Body of pancreas (tissue), 4 donors: ENCODE measurements at regions not wholly inside any gene's neighbourhood (a gene's known extent, or its start where the extent isn't known, plus 50 kb on each side); places are given as distances from the start of the nearest gene placed in this dataset.

Source experiments
- ATAC-seq: fragments of 150-250 bp; one replicate; pipeline ENCODE4 v1.9.1; 2016
- DNase-seq, 4 donors: peaks; one replicate each; pipeline ENCODE4 v3.0.0-alpha.2; 2019
- H3K27ac ChIP-seq, 4 donors: fragments of 200-600 bp; sonication (generic); 1 replicate in 3 of 4; 2 replicates in 1 of 4; pipeline versions ENCODE4 v1.5.1 to v1.6.1; 2016 to 2019; ENCODE audit warnings: mild to moderate bottlenecking in 1 of 4, mixed read lengths in 1 of 4, moderate library complexity in 1 of 4
- H3K27me3 ChIP-seq, 2 donors: fragments of 200-600 bp; sonication (generic); one replicate each; pipeline ENCODE4 v1.6.0; 2016; ENCODE audit warnings: mild to moderate bottlenecking in 1 of 2
- H3K36me3 ChIP-seq, 2 donors: fragments of 200-600 bp; sonication (generic); replicated peaks in 1 of 2; 2 replicates each; pipeline ENCODE4 v1.5.1; 2016; ENCODE audit warnings: low read depth in 2 of 2; ENCODE audit not compliant: insufficient read depth in 1 of 2
- H3K4me1 ChIP-seq: fragments of 200-600 bp; sonication (generic); one replicate; pipeline ENCODE4 v1.6.0; 2016
- H3K4me3 ChIP-seq, 2 donors: fragments of 200-600 bp; sonication (generic); 1 replicate in 1 of 2; 2 replicates in 1 of 2; pipeline ENCODE4 v1.5.1; 2016 to 2019
- H3K9me3 ChIP-seq, 3 donors: fragments of 200-600 bp; sonication (generic); 1 replicate in 2 of 3; 2 replicates in 1 of 3; pipeline ENCODE4 v1.5.1; 2016
- POLR2A ChIP-seq, 3 donors: fragments of 450-650 bp; IDR thresholded peaks; one replicate each; pipeline ENCODE4 v1.6.1; 2016; ENCODE audit warnings: antibody characterized with exemption in 3 of 3, mild to moderate bottlenecking in 2 of 3
- WGBS, 2 donors: methylation state at CpG; one replicate each; pipeline ENCODE4 v1.1.5; 2017; 5-methylcytosine and 5-hydroxymethylcytosine counted together
- intact Hi-C: fragments of 100-400 bp; cut with DNase I; formaldehyde crosslinking; loops from one replicate; pipeline ENCODE4 v1.15.1; 2023
- TF ChIP-seq, protein P1 (sequence below), 7 experiments: fragments of 450-650 bp in 4 of 7; fragments of 200-600 bp in 3 of 7; sonication (generic) in 3 of 7; IDR thresholded peaks; one replicate each; pipeline ENCODE4 v1.5.1; 2016 to 2019; ENCODE audit warnings: antibody characterized with exemption in 7 of 7

DNA sequence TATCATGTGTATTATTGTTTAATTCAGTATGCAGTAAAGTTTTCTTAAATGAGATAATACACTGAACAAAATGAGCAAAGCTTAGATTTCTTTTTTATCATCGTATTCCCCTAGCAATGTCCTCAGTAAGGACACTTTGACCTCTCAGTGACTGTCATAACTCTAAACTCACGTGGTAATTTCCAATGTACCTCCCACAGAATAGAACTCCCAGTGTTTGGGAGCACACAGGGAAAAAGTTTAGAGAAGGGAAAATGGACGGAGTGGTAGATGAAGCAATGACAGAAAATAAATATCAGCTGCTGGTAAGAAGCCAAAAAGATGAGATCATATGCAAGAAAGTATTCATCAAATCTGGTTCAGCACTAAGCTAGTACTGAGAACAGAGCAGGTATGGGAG, 758.6 kb upstream of the KCND2 start:
- H3K9me3 ChIP-seq: no peaks in the 10 kb centered on the region
- no peaks in the 10 kb centered on the region for H3K27me3 ChIP-seq
- no peaks in the 10 kb centered on the region for H3K36me3 ChIP-seq
- ATAC-seq: no peak
- intact Hi-C loops: no loop called here
- no peak overlapping the region for H3K4me3 ChIP-seq
- no peak for DNase-seq
- WGBS, 2 donors: 35% methylated on average over 3 of the region's 3 CpGs
- TF ChIP-seq POLR2A (IDR thresholded peaks at IDR 0.05): no peak
- TF ChIP-seq, protein P1, sequence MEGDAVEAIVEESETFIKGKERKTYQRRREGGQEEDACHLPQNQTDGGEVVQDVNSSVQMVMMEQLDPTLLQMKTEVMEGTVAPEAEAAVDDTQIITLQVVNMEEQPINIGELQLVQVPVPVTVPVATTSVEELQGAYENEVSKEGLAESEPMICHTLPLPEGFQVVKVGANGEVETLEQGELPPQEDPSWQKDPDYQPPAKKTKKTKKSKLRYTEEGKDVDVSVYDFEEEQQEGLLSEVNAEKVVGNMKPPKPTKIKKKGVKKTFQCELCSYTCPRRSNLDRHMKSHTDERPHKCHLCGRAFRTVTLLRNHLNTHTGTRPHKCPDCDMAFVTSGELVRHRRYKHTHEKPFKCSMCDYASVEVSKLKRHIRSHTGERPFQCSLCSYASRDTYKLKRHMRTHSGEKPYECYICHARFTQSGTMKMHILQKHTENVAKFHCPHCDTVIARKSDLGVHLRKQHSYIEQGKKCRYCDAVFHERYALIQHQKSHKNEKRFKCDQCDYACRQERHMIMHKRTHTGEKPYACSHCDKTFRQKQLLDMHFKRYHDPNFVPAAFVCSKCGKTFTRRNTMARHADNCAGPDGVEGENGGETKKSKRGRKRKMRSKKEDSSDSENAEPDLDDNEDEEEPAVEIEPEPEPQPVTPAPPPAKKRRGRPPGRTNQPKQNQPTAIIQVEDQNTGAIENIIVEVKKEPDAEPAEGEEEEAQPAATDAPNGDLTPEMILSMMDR (IDR thresholded peaks at IDR 0.05): no peak
- H3K27ac ChIP-seq: no peak overlapping the region
- H3K4me1 ChIP-seq: no peaks in the 10 kb centered on the region

DNA sequence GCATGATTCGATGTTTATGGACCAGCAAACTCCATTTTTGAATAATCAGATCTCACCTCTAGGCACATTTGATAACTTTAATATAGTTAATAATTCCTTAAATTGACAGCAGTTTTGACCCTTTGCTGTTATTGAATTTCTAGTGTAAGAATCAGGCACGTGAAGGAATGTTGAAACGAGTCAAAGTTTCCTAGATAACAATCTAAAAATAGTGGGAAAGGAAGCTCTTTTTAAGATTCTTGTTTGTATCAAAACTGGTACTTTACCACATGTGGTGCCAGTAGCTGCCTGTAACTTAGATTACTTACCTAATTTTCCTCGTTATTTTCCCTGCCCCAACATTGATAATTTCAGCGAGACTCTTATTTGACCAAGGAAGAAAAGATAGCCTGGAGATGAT, 757.8 kb upstream of the KCND2 start:
- Histone ChIP-seq H3K27me3 (no peaks in the 10 kb centered on the region), H3K36me3 (no peaks in the 10 kb centered on the region), H3K27ac (no peak overlapping the region), H3K9me3 (no peaks in the 10 kb centered on the region), H3K4me3 (no peak overlapping the region), H3K4me1 (no peaks in the 10 kb centered on the region)
- no peak for ATAC-seq
- WGBS, 2 donors: 23 to 25% methylated on average over 5 of the region's 5 CpGs
- no peak for TF ChIP-seq POLR2A (IDR thresholded peaks at IDR 0.05)
- TF ChIP-seq, protein P1 (IDR thresholded peaks at IDR 0.05): no peak
- no peak for DNase-seq
- intact Hi-C loops: no loop called here

DNA sequence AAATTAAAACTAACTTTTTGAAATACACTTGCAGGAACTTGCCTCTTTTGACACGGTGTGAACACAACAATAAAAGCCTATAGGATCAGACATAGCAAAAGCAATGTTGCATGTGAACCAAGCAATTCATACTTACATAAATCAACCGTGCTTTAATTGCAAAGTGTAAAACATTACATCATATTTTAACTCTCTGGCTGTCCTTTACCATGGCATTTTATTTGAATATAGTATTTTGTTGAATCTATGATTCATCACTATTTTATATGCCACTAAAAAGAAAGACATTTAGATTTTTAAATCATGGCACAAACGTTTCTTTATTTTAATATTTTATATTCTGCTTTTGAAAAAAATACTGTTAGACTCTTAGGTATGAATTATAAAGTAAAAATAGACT, 757.0 kb upstream of the KCND2 start:
- TF ChIP-seq, protein P1 (IDR thresholded peaks at IDR 0.05): no peak
- no peak for TF ChIP-seq POLR2A (IDR thresholded peaks at IDR 0.05)
- no peaks in the 10 kb centered on the region for H3K36me3 ChIP-seq
- no peaks in the 10 kb centered on the region for H3K4me1 ChIP-seq
- no peak for DNase-seq
- ATAC-seq: no peak
- no peaks in the 10 kb centered on the region for H3K27me3 ChIP-seq
- H3K9me3 ChIP-seq: no peaks in the 10 kb centered on the region
- intact Hi-C loops: no loop called here
- no peak overlapping the region for H3K27ac ChIP-seq
- H3K4me3 ChIP-seq: no peak overlapping the region
- 36 to 44% methylated on average over 3 of the region's 3 CpGs for WGBS, 2 donors

DNA sequence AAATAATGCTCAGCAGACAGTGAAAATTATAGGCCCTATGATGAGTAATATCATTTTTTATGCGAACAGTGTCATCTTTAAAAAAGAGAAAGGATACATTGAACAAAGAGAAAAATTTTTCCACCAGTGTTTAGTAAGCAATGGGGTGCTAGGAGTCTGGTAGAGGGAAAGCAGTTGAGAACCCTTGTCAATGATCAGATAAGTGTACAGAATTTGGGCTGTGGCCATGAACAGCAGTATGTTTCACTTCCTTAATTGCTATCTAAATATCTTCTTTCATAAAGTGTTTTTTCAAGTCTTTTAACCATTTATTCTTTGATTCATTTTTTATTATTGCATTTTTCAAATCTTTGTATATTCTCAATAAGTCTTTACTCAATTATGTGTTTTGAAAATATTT, 750.7 kb upstream of the KCND2 start:
- ATAC-seq (no peak), DNase-seq (no peak)
- Histone ChIP-seq H3K27me3 (no peaks in the 10 kb centered on the region), H3K9me3 (peaks cover 0 to 3% (median 0%) of the 10 kb centered on the region in 3 donors), H3K27ac (no peak overlapping the region), H3K4me1 (no peaks in the 10 kb centered on the region), H3K36me3 (no peaks in the 10 kb centered on the region), H3K4me3 (no peak overlapping the region)
- intact Hi-C loops: no loop called here
- 81 to 87% methylated on average over 1 of the region's 1 CpG for WGBS, 2 donors
- TF ChIP-seq, protein P1 (IDR thresholded peaks at IDR 0.05): no peak
- no peak for TF ChIP-seq POLR2A (IDR thresholded peaks at IDR 0.05)

DNA sequence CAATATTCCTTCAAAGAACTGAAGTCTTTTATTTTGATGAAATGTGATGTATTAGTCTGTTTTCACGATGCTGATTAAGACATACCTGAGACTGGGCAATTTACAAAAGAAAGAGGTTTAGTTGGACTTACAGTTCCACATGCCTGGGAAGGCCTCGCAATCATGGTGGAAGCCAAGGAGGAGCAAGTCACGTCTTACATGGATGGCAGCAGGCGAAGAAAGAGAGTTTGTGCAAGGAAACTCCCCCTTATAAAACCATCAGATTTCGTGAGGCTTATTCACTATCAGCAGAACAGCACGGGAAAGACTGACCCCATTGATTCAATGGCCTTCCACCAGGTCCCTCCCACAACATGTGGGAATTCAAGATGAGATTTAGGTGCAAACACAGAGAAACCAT, 750.3 kb upstream of the KCND2 start:
- DNase-seq (no peak), ATAC-seq (no peak)
- H3K4me3 ChIP-seq: no peak overlapping the region
- TF ChIP-seq, protein P1 (IDR thresholded peaks at IDR 0.05): no peak
- TF ChIP-seq POLR2A (IDR thresholded peaks at IDR 0.05): no peak
- intact Hi-C loops: no loop called here
- 69% methylated on average over 6 of the region's 6 CpGs for WGBS, 2 donors
- no peaks in the 10 kb centered on the region for H3K27me3 ChIP-seq
- H3K9me3 ChIP-seq: peaks cover 0 to 3% (median 0%) of the 10 kb centered on the region in 3 donors
- no peaks in the 10 kb centered on the region for H3K4me1 ChIP-seq
- H3K36me3 ChIP-seq: no peaks in the 10 kb centered on the region
- H3K27ac ChIP-seq: no peak overlapping the region
